Lung (tissue), 11 donors: ENCODE measurements at regions not wholly inside any gene's neighbourhood (a gene's known extent, or its start where the extent isn't known, plus 50 kb on each side); places are given as distances from the start of the nearest gene placed in this dataset.

Source experiments
- ATAC-seq: fragments of 200-7000 bp; cut with Tn5 transposase; one replicate; pipeline ENCODE4 v1.9.1; 2020; ENCODE audit warnings: moderate number of reproducible peaks; ENCODE audit not compliant: insufficient read depth, low FRiP score
- DNase-seq, 3 donors: peaks; one replicate each; pipeline ENCODE4 v3.0.0-alpha.2; 2013 to 2017
- H3K27ac ChIP-seq, 2 donors: one replicate each; pipeline ENCODE4 v1.5.1; 2013; ENCODE audit warnings: mild to moderate bottlenecking in 2 of 2, moderate library complexity in 2 of 2, control low read depth in 1 of 2, inconsistent platforms in 1 of 2, low read depth in 1 of 2, low read length in 1 of 2
- H3K27me3 ChIP-seq, 3 donors: one replicate each; pipeline ENCODE4 v1.5.1; 2013; ENCODE audit warnings: low read length in 2 of 3; ENCODE audit not compliant: control insufficient read depth in 3 of 3, insufficient read depth in 3 of 3
- H3K36me3 ChIP-seq, 4 donors: one replicate each; pipeline ENCODE4 v1.5.1; 2013; ENCODE audit warnings: low read length in 4 of 4, mild to moderate bottlenecking in 1 of 4, moderate library complexity in 1 of 4; ENCODE audit not compliant: control insufficient read depth in 4 of 4, insufficient read depth in 4 of 4
- H3K4me1 ChIP-seq, 5 donors: one replicate each; pipeline ENCODE4 v1.5.1; 2013; ENCODE audit warnings: low read length in 5 of 5, mild to moderate bottlenecking in 2 of 5, moderate library complexity in 1 of 5; ENCODE audit not compliant: control insufficient read depth in 5 of 5, insufficient read depth in 5 of 5
- H3K4me3 ChIP-seq: one replicate; pipeline ENCODE4 v1.5.1; 2013; ENCODE audit warnings: mild to moderate bottlenecking, control low read depth, moderate library complexity
- H3K9ac ChIP-seq, 2 donors: one replicate each; pipeline ENCODE4 v1.5.1; 2013; ENCODE audit warnings: low read length in 2 of 2, control low read depth in 1 of 2; ENCODE audit not compliant: insufficient read depth in 1 of 2
- H3K9me3 ChIP-seq, 4 donors: one replicate each; pipeline ENCODE4 v1.5.1; 2013; ENCODE audit warnings: low read length in 3 of 4, mild to moderate bottlenecking in 1 of 4, moderate library complexity in 1 of 4; ENCODE audit not compliant: control insufficient read depth in 4 of 4, insufficient read depth in 3 of 4
- WGBS, 2 donors: extraction: QIAGEN DNeasy Blood & Tissue Kit; methylation state at CpG; one replicate each; pipeline ENCODE4 v1.1.7; 2013; 5-methylcytosine and 5-hydroxymethylcytosine counted together
- TF ChIP-seq, protein P1 (sequence below): IDR thresholded peaks from 2 replicates; pipeline ENCODE4 v1.5.1; 2012; ENCODE audit warnings: mild to moderate bottlenecking; ENCODE audit errors: control extremely low read depth, extremely low read depth
- donor health status: control.
- donor health status: control.
- donor health status: Bipolar disorder and iron deficiency.
- donor health status: healthy.
- donor health status: DM: yes; HTN: yes; CAD: no.

DNA sequence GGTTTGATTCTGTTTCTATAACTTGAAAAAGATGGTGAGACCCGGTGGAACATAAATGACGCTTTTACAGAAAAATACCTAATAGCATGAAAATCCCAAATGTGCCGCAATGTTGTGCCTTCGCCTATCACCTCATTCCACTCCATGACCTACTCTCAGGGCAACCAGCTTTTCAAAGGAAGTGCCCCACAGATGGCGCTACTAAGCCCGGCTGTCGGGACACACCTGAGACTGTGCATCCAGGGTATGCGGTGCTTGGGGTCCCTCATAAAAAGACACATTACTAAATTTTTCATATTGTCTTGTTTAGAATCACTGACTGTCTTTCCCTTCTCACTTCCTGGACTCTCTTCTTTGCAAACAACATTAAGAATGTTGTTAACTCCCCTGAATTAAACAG, 145.5 kb upstream of the RPS6KA2 start:
- WGBS, 2 donors: 73 to 80% methylated on average over 8 of the region's 8 CpGs
- TF ChIP-seq, protein P1, sequence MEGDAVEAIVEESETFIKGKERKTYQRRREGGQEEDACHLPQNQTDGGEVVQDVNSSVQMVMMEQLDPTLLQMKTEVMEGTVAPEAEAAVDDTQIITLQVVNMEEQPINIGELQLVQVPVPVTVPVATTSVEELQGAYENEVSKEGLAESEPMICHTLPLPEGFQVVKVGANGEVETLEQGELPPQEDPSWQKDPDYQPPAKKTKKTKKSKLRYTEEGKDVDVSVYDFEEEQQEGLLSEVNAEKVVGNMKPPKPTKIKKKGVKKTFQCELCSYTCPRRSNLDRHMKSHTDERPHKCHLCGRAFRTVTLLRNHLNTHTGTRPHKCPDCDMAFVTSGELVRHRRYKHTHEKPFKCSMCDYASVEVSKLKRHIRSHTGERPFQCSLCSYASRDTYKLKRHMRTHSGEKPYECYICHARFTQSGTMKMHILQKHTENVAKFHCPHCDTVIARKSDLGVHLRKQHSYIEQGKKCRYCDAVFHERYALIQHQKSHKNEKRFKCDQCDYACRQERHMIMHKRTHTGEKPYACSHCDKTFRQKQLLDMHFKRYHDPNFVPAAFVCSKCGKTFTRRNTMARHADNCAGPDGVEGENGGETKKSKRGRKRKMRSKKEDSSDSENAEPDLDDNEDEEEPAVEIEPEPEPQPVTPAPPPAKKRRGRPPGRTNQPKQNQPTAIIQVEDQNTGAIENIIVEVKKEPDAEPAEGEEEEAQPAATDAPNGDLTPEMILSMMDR: no peak
- no peak for ATAC-seq

DNA sequence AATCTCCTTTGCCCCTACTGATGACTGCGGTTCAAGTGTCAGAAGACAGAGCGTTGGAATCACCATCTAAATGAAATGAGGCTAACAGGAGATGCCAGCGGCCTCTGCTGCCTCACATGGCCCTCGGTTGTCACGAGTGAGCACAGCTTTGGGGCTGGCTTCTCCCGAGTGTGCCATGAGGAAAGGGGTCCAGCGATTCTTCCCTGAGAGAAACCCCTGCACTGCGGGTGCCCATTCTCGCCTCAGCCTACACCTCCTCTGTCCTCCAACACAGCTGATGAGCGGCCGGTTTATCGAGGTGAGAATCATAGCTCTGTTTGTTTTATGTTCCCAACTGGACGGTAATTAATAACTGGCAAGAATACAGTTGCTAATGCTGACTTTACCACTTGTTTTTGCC, 144.7 kb upstream of the RPS6KA2 start:
- DNase-seq: peak in 1 of 3 donors; percentile 6
- H3K4me3 ChIP-seq: no peak overlapping the region
- no peak overlapping the region for H3K27ac ChIP-seq
- H3K9me3 ChIP-seq: no peaks in the 10 kb centered on the region
- no peak overlapping the region for H3K9ac ChIP-seq
- H3K36me3 ChIP-seq: no peaks in the 10 kb centered on the region
- no peaks in the 10 kb centered on the region for H3K4me1 ChIP-seq
- TF ChIP-seq, protein P1: no peak
- ATAC-seq: no peak
- H3K27me3 ChIP-seq: no peaks in the 10 kb centered on the region
- WGBS, 2 donors: 93 to 97% methylated on average over 13 of the region's 13 CpGs

More for the DNA sequence above, 145.5 kb upstream of the RPS6KA2 start:
- H3K36me3 ChIP-seq: no peaks in the 10 kb centered on the region
- H3K9me3 ChIP-seq: no peaks in the 10 kb centered on the region
- H3K4me1 ChIP-seq: no peaks in the 10 kb centered on the region
- no peak overlapping the region for H3K9ac ChIP-seq
- H3K27me3 ChIP-seq: no peaks in the 10 kb centered on the region
- H3K4me3 ChIP-seq: no peak overlapping the region
- H3K27ac ChIP-seq: no peak overlapping the region
- peak in 1 of 3 donors; percentile 5 for DNase-seq

DNA sequence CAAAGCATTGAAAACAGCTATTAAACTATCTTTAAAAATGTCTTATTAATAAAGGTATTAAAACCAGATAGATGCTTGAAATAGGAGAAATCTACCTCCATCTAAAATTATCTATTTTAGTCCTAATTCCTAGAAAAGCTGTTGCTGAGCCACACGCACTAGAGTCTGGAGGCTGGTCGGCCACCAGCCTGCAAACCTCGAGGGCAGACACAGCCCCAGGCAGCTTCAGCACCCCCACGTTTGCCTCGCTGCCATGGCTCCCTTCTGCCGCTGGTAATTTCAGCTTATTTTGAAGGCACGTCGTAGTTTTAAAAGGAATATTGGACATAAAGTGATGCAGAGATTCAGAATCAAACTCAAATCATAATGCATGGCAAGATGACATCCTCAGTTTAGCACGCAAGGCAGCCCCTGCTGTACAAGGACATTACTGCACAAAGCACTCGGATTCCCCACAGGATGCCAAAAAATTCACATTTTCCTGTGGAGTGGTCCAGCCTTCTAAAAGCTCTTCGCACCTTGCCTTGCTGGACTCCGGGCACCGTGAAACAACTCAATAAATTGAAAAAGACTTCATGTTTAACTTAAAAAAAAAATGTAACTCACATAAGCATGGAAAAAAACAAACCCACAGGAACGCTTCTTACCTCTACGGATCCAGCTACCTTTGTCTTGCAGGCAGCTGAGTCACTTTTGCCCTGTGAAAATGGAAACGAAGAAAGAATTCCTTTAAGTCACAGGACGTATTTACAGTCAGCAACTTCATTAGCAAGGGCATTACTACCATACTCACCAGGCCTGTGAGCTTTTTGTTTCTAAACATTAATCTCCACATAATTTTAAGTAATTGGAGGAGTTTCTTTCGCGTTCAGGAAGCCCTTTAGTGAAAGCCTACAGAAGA, 143.4 kb upstream of the RPS6KA2 start:
- Histone ChIP-seq H3K9ac (no peak overlapping the region), H3K27ac (no peak overlapping the region), H3K36me3 (no peaks in the 10 kb centered on the region), H3K27me3 (no peaks in the 10 kb centered on the region), H3K9me3 (no peaks in the 10 kb centered on the region), H3K4me1 (no peaks in the 10 kb centered on the region), H3K4me3 (no peak overlapping the region)
- 72 to 82% methylated on average over 19 of the region's 19 CpGs for WGBS, 2 donors
- DNase-seq (peak in 2 of 3 donors; percentile 1 to 21), ATAC-seq (no peak)
- TF ChIP-seq, protein P1: no peak
